ENCODE measurements at regions not wholly inside any gene's neighbourhood (a gene's known extent, or its start where the extent isn't known, plus 50 kb on each side); places are given as distances from the start of the nearest gene placed in this dataset.

DNA sequence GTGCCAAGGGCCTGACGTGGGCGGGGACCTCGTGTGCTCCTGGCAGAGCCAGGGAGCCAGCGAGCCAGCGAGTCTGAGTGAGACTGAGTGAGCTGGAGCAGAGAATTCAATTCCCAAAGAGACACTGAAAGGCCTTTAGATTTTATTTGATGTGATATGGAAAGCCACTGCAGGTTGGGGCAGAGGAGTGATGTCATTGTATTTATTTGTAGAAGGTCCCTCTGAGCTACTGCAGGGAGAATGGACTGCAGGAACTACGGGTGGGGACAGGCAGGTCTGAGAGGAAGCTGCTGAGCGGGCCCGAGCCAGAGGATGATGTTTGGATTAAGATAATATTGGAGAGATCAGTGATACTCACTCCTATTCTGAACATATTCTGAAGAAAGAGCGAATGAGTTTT is 445.8 kb upstream of the ANKRD30A start:
- 81 to 86% methylated on average over 9 of the region's 9 CpGs for WGBS, 2 donors

DNA sequence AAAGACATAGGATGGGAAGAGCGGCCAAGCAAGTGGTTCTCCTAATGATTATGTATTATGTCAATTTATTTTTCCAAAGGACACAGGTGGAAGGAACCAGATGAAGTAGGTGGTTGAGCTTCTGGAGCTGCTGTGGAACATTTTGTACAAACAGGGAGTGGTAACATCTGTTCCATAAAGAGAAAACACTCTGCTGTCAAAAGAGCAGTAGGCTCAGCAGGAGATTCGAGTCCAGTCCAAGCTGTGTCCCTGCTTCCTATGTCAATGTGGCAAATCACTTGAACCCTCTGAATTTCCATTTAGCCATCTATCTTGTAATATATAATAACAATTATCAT is 448.0 kb upstream of the ANKRD30A start:
- no peak for TF ChIP-seq POLR2AphosphoS5 (IDR thresholded peaks at IDR 0.05)
- TF ChIP-seq CTCF (IDR thresholded peaks at IDR 0.05) = no peak
- TF ChIP-seq EP300 (IDR thresholded peaks at IDR 0.05) = no peak
- TF ChIP-seq POLR2A (IDR thresholded peaks at IDR 0.05) = no peak
- Histone ChIP-seq H3K27ac (no peak overlapping the region), H3K4me3 (no peak overlapping the region), H3K4me1 (no peaks in the 10 kb centered on the region), H3K9me3 (no peaks in the 10 kb centered on the region), H3K36me3 (no peaks in the 10 kb centered on the region), H3K27me3 (no peaks in the 10 kb centered on the region)
- ATAC-seq (ENCODE audit: low FRiP score in 2 of 2) (no peak), DNase-seq (no peak)
- WGBS, 2 donors = 86 to 95% methylated on average over 2 of the region's 2 CpGs

More for the DNA sequence above, 445.8 kb upstream of the ANKRD30A start:
- no peak for DNase-seq
- H3K27ac ChIP-seq = no peak overlapping the region
- H3K36me3 ChIP-seq = no peaks in the 10 kb centered on the region
- no peaks in the 10 kb centered on the region for H3K9me3 ChIP-seq
- H3K4me1 ChIP-seq = no peaks in the 10 kb centered on the region
- no peak for ATAC-seq (ENCODE audit: low FRiP score in 2 of 2)
- no peaks in the 10 kb centered on the region for H3K27me3 ChIP-seq
- TF ChIP-seq CTCF (IDR thresholded peaks at IDR 0.05) (no peak), POLR2AphosphoS5 (IDR thresholded peaks at IDR 0.05) (no peak), EP300 (IDR thresholded peaks at IDR 0.05) (no peak)
- H3K4me3 ChIP-seq = no peak overlapping the region

- Histone ChIP-seq H3K4me3 (no peak overlapping the region), H3K36me3 (no peaks in the 10 kb centered on the region), H3K9me3 (no peaks in the 10 kb centered on the region), H3K27ac (no peak overlapping the region), H3K27me3 (no peaks in the 10 kb centered on the region), H3K4me1 (no peaks in the 10 kb centered on the region)
- DNase-seq = no peak
- ATAC-seq (ENCODE audit: low FRiP score in 2 of 2) = no peak
- 76 to 79% methylated on average over 6 of the region's 6 CpGs for WGBS, 2 donors
- no peak for TF ChIP-seq CTCF (IDR thresholded peaks at IDR 0.05)
- no peak for TF ChIP-seq EP300 (IDR thresholded peaks at IDR 0.05)
- TF ChIP-seq POLR2AphosphoS5 (IDR thresholded peaks at IDR 0.05) = no peak
- TF ChIP-seq POLR2A (IDR thresholded peaks at IDR 0.05) = no peak
These were observed 448.5 kb upstream of the ANKRD30A start for GRCh38 chr10:36676756-36677430.

GRCh38 chr10:36676321-36676720 is 449.1 kb upstream of the ANKRD30A start:
- no peaks in the 10 kb centered on the region for H3K27me3 ChIP-seq
- H3K4me3 ChIP-seq = no peak overlapping the region
- no peak for ATAC-seq (ENCODE audit: low FRiP score in 2 of 2)
- no peak for TF ChIP-seq CTCF (IDR thresholded peaks at IDR 0.05)
- no peak for TF ChIP-seq EP300 (IDR thresholded peaks at IDR 0.05)
- TF ChIP-seq POLR2AphosphoS5 (IDR thresholded peaks at IDR 0.05) = no peak
- no peak for TF ChIP-seq POLR2A (IDR thresholded peaks at IDR 0.05)
- no peak overlapping the region for H3K27ac ChIP-seq
- 25 to 38% methylated on average over 1 of the region's 1 CpG for WGBS, 2 donors
- no peak for DNase-seq
- no peaks in the 10 kb centered on the region for H3K36me3 ChIP-seq
- H3K4me1 ChIP-seq = no peaks in the 10 kb centered on the region
- no peaks in the 10 kb centered on the region for H3K9me3 ChIP-seq

DNA sequence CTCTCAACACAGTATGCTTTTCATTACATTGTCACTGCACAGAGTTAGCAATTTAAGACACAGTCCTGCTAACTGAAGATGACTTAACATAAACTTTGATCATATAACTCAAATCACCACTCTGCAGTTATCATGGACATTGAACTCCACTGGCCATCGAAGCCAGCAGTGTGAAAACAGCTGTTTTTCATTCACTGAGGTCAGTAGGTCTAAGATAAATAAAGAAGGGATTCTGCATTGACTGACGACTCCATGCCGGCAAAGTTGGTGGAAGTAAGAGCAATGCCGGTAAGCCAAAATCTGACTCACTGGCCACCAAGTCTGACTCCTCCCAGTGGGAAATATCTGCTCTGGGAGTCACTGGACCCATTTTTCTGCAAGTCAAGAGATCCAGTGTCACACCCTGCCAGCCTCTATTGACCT is 449.9 kb upstream of the ANKRD30A start:
- TF ChIP-seq POLR2AphosphoS5 (IDR thresholded peaks at IDR 0.05) = no peak
- no peak for TF ChIP-seq CTCF (IDR thresholded peaks at IDR 0.05)
- TF ChIP-seq EP300 (IDR thresholded peaks at IDR 0.05) = no peak
- no peak for TF ChIP-seq POLR2A (IDR thresholded peaks at IDR 0.05)
- no peak for DNase-seq
- 67 to 80% methylated on average over 4 of the region's 4 CpGs for WGBS, 2 donors
- Histone ChIP-seq H3K9me3 (no peaks in the 10 kb centered on the region), H3K4me3 (no peak overlapping the region), H3K4me1 (no peaks in the 10 kb centered on the region), H3K27ac (no peak overlapping the region), H3K36me3 (no peaks in the 10 kb centered on the region), H3K27me3 (no peaks in the 10 kb centered on the region)
- no peak for ATAC-seq (ENCODE audit: low FRiP score in 2 of 2)

All from upper lobe of left lung (tissue), 6 donors.